T1000 (cell line): ENCODE measurements at regions not wholly inside any gene's neighbourhood (a gene's known extent, or its start where the extent isn't known, plus 50 kb on each side); places are given as distances from the start of the nearest gene placed in this dataset.
"Not testable (repeated sequence)": the region's sequence is repeated elsewhere in the genome, so short reads cannot be mapped to it uniquely, and the experiment has no call there.

Source experiments
- DNase-seq: peaks from one replicate; lab custom pipeline; 2025; ENCODE audit warnings: mixed read lengths; lab: John Stamatoyannopoulos, UW

DNA sequence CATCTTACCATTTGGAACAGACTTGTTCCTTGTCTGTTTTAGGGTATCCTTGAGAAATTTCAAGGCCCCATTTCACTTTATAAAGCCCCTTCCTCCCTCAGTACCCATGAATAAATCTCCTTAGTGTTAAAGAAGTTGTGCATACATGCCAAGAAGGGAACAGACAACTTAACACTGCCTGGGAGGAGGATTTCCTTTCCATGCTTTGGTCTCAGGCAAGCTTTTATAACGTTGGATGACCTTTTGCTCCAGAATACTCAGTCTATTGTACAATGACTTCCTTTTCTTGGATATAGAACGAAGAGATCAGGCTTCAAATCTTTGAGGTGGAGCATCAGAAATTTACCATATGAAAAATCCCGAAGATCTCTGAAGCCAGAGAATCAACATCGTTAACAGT, 551.4 kb downstream of the PRKD1 start:
- no peak for DNase-seq

DNA sequence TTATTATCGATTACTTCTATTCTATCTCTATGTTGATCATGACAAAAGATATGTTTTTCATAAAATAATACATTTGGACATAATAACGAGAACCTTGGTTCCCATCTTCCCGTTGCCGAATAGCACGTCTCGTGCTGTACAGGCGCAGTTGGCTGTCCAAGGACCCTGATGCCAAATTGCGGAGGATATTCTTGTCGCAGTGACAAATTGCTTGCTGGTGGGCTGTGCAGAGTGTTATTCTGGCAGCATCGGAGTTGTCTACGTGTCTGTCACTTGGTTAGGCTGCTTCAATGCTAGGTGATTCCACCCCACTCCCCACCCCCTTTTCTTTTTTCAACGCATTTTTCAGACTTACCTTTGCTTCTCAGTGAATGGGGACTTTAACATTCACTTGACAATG, 546.8 kb downstream of the PRKD1 start:
- DNase-seq = no peak

DNA sequence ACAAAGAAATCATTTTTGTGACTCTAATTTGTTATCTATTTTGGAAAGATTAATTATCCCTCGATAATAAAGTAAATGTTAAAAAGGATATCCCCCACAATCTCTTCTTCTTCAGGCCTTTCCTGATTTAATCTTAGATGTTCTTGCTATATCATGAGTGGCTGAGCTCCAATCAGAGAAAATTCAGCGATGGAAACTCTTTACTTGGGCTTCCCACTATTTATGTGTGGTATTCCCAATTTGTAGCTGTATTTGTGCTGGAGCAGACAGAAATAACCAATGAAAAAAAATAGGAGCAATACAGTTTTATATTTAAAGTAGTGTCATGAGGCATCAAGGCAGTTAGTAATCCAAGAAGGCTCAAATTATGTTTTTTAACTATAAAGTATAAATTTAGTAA, 539.1 kb downstream of the PRKD1 start:
- no peak for DNase-seq

DNA sequence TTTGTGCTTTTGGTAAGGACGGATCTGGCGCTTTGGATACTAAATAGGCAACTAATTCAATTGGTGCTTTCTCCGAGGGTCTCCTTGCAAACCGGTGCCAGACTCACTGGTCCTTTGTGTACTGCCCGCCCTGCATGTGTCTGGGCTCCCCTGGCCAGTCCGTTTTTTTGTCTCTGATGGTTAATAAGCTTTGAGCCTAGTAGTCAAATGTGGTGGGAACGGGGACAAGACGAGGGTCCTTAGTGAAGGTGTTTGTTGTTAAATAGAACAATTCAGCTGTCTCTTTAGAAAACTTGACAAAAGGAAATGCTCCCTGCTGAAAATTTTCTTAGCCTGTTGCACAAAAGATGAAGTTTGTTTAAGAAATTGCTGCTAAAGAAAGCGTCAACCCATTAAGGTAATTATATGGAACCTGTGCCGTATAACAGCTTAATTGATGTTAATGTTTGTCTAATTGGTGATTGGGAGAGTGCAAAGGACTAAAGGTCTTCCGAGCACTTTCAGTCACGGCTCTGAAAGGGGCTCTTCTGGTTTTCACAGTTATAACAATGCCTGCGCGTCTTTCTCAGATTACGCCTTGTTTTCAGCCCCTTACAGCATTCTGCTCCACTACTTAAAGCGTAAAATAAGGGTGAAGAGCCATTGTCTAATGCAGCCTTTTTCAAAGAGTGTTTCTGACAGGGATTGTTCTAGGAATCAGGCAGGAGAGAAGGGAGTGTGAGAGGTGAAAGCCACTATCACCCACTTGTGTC, 537.4 kb downstream of the PRKD1 start:
- DNase-seq = no peak

GRCh38 chr14:29391231-29391630, 536.4 kb downstream of the PRKD1 start:
- no peak for DNase-seq

GRCh38 chr14:29391801-29392200, 535.8 kb downstream of the PRKD1 start:
- no peak for DNase-seq

GRCh38 chr14:29392287-29392686, 535.4 kb downstream of the PRKD1 start:
- DNase-seq = no peak

GRCh38 chr14:29403091-29403490, 524.6 kb downstream of the PRKD1 start:
- DNase-seq = no peak

GRCh38 chr14:29410581-29410980, 517.1 kb downstream of the PRKD1 start:
- no peak for DNase-seq

GRCh38 chr14:29414931-29415330, 512.7 kb downstream of the PRKD1 start:
- DNase-seq = not testable (repeated sequence)

GRCh38 chr14:29419736-29420135, 507.9 kb downstream of the PRKD1 start:
- no peak for DNase-seq

- DNase-seq = no peak
Observed at GRCh38 chr14:29421156-29421728, 506.4 kb downstream of the PRKD1 start.

- no peak for DNase-seq
Observed at GRCh38 chr14:29425705-29426482, 501.8 kb downstream of the PRKD1 start.

DNA sequence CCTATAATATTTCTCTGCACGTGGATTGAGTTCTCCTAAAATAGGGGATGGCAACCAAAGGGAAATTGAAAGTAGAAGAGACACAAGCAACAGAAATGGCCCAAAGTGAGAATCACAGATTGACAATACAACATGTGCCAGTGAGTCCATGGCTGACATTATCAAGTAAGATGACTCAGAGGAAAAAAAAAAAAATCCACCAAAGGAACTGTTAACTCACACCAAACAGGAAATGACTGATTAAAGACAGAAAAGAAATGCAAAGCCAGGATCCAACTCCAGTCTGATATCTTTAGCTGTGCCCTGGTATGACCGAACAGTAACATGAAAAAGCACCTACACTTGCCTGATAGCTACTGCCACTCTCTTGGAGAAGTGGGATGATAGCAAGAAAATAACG, 485.0 kb downstream of the PRKD1 start:
- no peak for DNase-seq

DNA sequence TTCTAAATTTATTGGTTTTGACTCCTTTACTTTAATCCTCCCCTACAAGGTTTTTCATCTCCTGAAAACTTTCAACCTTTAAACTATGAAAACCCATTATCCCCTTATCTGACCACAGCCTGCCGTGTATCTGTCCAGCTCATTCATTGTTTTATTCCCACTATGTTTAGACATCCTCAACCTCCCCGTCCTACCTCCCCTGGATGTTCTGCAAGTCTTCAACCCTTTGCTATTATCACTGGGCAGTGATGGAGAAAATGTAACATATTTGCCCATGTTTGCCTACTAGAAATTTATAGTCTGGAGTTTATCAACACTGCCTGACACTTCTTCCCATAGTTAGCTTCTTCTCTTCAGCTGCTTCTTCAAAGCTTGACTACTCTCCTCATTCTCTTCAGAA, 483.4 kb downstream of the PRKD1 start:
- DNase-seq = no peak

DNA sequence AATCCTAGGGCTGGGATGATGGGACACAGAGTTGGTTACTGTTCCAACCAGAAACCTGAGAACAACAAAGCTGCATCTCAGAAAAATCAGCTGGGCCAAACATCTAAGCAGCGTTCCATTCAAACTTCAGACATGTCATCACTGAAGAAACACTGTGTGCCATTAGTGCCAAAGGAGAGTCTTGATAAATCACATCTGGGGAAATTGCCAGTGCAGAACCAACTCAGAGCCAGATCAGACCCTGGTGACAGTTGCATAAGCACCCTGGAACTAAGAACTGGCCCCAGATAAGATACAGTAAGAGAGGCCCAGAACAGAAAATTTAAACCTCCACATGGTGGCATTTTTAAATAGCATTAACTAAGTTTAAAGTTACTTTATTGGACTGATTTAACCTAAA, 482.8 kb downstream of the PRKD1 start:
- no peak for DNase-seq

DNA sequence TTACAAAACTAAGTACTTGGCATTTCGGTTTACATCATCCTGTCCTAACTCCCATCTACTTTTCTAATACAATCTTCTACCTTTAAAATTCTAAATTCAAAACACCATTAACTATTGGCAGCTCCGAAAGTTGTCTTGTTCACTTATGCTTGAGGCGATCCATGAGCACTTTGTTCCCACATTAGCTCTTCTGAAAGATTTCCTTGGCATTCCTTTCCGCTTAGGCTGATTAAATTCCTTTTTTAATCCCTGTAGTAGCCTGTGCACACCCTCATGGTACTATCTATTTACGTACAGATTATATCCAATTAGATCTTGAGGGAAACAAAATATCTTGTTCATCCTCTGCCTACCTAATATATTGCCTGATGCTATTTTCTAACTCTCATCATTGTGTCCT, 480.7 kb downstream of the PRKD1 start:
- no peak for DNase-seq

DNA sequence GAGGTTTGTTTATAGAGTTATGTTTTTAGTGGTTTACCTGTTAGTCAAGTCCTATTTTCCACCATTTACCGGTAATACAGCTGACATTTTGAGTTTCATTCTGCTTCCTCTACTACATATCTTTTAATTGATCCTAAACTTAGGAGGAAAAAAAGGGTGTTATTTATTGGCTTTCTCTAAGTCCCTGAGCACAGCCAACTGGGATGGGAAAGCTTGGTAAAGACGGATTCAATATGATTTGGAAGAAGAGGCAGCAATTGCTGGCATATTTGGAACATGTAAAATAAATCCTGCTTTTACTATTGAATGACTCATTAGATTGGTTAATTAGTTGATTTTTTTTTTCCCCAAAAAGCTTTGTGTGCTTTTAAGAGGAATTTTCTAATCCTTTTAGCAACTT, 475.7 kb downstream of the PRKD1 start:
- DNase-seq = no peak

DNA sequence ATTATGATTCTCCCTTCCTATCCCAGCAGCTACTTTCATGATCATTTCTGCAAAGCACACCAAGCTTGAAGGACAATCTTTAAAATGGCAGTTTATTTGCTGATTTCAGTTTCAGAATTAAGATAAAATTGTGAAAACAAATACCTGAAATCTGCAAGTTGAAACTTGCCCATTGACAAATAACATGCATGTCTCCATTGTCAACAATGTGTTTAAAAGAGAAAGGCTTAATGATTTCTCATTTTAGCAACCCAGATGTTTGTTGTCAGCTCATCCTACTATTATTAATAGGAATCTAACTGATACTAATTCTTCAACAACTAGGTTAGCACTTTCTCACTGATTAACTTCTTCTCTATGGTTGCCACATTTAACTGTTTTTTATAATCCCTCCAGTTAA, 474.6 kb downstream of the PRKD1 start:
- DNase-seq = no peak

GRCh38 chr14:29454026-29454693, 473.5 kb downstream of the PRKD1 start:
- no peak for DNase-seq

GRCh38 chr14:29458547-29458946, 469.1 kb downstream of the PRKD1 start:
- DNase-seq = no peak

- no peak for DNase-seq
Observed at GRCh38 chr14:29459531-29459930, 468.1 kb downstream of the PRKD1 start.
